ENCODE measurements at regions not wholly inside any gene's neighbourhood (a gene's known extent, or its start where the extent isn't known, plus 50 kb on each side); places are given as distances from the start of the nearest gene placed in this dataset.
"Not testable (repeated sequence)": the region's sequence is repeated elsewhere in the genome, so short reads cannot be mapped to it uniquely, and the experiment has no call there.

GRCh38 chr11:69887841-69888427, 68.7 kb upstream of the FGF3 start:
- DNase-seq = no peak

DNA sequence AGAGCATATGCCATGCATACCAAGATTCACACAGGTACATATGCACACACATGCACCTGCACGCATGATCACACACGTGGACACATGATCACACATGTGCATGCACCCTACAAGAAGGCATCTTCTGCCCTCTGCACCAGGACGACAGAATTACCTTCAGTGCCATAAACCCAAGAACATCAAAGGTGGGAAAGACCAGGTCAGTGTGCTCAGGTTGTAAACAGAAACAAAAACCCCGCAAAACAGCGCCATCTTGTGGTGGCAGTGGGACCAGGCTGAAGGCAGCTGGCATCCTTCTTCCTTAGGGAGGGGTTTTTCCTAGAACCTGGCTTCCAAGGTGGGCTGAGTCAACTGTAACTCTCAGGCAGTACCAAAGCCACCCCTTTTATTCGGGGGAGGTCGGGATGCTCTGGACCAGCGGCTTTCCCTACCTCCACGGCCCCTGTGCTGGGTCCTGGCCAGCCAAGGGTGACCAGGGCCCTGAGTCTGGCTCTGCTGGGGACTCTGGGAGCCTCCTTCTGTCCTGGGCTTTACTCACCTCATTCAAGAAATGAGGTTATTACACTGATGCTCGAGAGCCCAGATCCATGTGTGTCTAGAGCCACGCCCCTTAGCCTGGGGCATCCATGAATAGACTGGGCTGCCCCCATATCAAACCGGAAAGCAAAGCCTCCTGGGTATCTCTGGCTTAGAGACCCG, 69.4 kb upstream of the FGF3 start:
- DNase-seq = peak; percentile 71

DNA sequence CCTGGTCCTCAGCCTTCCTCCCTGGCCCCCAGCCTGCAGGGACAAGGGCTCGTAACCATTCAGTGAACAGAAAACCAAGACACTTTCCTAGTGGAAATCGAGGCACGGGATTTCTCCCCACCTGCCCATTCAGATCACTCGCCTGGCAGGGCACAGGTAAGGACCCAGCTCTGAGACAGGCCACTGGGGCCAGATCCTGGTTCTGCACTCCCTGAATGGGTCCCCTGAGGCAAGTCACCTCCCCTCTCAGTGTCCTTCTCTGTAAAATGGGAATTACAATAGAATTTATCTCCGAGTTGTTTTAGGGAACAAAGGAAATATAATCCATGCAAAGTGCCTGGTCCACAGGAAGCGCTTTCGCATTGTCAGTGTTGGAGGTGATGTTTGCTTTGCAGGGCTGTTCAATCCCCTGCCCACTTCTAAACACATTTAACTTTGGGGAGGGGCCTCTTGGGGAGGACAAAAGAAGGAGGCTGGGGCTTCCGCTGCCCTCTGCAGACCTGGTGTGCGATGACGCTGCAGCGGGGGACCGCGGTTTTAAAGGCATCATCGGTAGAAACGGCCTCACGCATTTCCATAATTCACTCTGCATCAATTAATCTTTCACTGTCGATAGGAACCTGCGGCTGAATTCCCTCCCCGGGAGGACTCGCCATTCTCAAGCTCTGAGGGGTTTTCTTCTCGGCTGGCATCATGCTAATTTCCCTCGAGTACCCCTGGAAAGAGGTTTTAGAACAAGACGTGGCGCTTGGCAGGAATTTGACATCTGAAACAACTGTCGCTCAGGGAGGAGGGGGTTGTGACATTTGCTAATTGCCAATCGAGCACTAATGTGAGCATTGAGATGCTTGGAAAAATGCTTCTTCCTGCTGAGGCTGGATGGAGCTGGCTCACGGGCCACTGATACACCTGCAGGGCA, 70.4 kb upstream of the FGF3 start:
- no peak for DNase-seq

DNA sequence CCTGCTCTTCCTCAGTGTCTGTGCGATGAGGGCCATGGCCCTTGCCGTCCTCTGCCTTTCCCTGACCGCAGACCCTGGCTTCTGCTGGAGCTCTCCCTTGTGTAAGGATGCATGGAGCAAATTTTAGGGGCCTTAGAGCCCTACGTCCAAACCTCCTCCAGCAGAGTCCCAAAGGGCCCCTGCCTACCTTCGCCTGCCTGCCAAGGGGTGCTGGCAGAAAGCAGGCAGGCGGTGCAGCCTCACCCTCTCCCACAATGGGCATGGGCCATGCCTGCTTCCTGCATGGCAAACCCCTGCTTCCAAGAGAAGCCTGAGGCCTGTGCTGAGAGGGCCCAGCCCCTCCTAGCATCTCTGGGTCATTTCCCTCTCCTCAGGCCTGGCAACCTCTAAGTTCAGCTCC, 71.3 kb upstream of the FGF3 start:
- DNase-seq = no peak

- no peak for DNase-seq
Observed at GRCh38 chr11:69891421-69892236, 72.4 kb upstream of the FGF3 start.

DNA sequence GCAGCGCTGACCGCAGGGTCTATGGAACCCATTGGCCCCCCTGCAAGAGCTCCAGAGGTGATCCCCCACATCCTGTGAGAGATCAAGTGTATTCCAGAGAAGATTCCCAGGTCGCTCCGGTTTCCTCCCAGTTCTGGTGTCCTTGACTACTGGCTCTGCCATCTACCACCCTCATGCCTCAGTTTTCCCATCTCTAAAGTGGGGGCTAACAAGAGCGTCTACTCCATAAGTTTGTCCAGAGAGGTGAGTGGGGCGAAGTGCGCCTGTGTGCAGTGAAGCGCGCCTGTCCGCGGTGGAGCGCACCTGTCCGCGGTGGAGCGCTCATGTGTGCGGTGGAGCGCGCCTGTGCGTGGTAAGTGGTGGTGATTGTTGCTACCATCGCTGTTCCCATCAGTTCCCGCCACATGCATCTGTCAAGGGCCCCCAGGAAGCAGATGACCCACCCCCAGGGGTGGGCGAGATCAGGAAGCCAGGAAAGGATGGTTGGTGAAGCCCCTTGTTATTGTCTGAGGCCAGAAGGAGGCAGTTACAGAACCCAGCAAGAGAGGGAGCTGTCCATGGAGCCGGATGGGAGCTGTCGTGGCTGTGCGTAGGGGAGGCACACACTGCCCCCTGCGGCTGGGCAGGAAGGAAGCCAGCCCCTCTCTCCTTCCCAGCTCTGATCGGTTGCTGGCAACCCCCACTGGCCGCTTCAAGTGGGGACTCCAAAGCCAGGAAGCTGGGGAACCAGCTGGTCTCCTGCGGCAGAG, 73.2 kb upstream of the FGF3 start:
- DNase-seq = peak; percentile 19

DNA sequence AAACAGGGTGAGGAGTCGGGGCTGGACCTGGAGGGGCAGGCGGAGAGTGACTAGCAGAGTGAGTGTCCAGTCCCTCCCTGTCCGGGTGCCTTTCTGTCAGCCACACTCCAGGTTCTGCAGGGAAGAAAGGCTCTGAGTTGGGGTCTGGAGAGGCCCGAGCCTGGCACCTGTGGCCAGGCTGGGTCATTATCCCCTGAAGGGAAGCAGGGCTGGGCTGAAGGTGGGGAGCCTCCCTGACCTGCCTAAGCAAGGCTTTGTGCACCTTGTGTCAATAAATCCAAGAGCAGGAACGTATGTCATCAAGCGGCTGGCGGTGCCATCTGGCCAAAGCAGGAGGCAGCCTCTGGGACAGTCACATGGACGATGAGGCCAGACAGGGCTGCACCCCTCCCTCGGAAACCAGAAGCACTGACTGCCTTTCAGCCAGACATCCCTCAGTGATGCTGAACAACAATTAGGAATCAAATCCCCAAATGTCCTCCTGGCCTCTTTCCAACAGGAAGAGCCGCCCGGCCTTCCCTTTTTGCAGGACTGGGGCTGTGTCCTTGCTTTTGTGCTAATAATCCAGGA, 73.9 kb upstream of the FGF3 start:
- no peak for DNase-seq

DNA sequence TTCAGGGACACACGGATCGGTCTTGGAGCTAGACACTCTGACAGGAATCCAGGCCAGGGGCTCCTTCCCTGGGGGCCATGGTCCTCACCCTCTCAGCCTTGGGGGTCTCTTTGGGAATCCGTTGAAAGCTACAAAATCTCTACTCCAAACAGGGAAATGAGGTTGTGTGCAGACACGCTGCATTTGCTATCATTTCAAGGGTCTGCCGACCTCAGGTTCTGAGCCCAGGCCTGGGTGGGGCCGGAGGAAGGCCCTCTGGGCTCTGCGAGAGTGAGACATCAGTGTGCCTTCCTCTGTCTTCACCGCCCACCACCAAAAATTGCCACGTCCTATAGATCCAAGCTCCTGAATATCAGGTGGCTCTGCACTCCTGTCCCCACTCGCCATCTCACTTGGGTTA, 74.4 kb upstream of the FGF3 start:
- no peak for DNase-seq

DNA sequence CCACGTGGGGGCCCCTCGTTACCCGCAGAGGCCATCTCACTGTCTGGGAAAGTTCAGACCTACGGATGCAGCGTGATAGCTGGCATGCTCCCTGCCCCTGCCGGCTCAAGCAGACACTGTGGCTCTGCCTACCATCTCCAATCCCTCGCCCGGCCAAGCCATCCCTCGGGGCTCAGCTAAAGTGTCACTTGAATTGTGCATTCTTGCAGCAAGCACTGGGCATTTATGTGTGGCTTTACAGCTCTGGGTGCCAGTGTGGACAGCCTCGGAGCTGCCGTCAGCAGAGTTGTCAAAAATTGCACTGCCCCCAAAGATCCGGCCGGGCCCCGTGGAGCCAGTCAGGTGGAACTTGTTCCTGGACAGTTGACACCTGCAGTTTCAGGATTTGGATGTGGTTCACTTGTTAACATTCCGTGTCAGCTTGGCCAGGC, 75.0 kb upstream of the FGF3 start:
- no peak for DNase-seq

DNA sequence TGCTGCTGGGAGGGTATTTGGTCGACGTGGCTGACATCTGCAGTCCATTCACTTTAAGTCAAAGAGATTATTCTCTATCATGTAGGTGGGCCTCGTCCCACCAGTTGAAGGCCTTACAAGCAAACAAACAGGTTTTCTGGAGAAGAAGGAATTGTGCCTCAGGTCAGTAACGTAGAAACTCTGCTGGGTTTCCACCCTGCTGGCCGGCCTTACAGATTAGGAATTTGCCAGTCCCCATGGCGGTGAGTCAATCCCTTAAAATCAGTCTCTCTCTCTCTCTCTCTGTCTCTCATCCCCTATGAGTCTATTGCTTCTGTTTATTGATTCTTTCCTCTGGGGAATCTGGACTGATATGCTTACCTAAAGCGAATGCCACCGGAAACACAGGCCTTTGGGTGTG, 75.4 kb upstream of the FGF3 start:
- DNase-seq = no peak

- DNase-seq = no peak
Observed at GRCh38 chr11:69896250-69896649, 77.0 kb upstream of the FGF3 start.

DNA sequence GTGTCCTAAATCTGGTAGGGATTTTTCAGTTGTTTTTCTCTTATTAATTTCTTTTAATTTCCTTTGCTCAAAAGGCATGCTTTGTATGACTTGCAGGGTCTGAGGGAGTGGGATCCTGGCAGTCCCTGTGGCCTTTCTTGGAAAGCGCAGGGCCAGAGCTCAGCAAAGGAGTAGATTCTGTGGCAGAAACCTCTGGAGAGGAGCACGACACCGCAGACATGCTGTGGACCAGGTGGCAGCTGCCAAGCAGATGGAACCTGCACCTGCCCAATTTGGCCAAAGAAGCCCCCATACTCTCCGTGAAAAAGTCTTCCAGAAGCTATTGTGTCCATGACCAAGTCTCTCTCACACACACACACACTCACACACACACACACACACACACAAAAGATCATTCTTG, 78.9 kb upstream of the FGF3 start:
- DNase-seq = no peak

GRCh38 chr11:69899957-69900821, 81.0 kb upstream of the FGF3 start:
- DNase-seq = no peak

DNA sequence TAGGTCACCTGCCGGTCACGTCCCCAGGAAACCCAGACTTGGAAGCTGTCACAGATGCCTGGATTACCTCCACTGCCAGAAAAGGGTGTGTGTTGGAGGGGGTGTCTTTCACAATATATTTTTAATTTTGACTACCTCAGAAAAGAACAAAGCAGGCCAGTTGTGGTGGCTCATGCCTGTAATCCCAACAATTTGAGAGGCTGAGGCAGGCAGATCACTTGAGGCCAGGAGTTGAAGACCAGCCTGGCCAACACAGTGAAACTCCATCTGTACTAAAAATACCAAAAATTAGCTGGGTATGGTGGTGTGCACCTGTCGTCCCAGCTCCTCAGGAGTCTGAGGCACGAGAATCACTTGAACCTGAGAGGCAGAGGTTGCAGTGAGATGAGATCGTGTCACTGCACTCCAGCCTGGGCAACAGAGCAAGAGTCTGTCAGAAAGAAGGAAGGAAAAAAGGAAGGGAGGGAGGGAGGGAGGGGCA, 81.6 kb upstream of the FGF3 start:
- DNase-seq = not testable (repeated sequence)

GRCh38 chr11:69902337-69902736, 83.1 kb upstream of the FGF3 start:
- no peak for DNase-seq

DNA sequence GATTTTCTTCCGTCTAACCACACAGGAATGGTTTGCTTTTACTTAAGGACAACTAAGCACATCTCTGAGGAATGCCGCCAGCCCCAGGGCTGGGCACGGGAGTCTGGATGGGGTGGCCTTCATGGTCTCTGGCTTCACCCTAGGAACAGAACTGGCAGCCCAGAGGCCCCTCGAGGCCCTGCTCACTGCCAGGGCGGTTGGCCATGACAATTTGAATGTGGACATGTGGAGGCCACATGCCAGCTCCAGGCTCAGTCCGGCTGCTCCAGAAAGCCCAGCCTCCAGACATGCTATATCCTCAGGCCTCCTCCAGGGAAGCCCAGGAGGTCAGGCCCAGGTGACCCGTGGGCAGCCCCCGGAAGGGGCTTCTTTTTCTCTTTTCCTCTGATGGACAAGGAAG, 84.0 kb upstream of the FGF3 start:
- DNase-seq = no peak

DNA sequence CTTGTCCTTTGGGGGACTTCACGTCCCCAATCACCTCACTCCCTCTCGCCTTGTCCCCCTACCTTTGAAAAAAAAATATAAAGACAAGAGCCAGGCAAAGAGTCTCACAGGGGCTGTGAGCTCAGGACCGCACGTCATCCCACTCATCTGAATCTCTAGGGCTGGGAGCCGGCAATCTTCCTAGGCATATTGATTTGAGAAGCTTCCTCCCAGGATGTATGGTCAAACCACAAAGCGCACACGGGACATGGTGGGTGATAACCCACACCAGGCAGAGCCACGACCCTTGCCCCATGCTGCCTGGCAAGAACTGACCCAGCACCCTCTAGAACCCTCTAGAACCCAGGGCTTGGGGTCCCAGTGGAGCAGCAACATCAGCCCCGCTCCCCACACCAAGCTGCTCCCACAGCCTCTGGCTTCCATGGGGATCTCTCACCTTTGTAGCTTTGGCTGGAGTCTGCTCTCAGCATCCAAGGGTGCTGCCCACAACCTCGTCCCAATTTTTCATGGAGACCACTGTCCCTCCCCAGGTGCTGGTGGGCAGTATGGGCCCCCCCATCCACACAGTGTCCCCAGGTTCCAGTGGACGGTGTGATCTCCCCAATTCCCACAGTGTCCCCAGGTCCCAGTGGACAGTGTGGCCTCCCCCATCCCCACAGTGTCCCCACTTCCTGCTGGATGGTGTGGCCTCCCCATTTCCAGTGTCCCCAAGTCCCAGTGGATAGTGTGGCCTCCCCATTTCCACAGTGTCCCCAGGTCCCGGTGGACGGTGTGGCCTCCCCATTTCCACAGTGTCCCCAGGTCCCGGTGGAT, 85.2 kb upstream of the FGF3 start:
- DNase-seq = no peak

DNA sequence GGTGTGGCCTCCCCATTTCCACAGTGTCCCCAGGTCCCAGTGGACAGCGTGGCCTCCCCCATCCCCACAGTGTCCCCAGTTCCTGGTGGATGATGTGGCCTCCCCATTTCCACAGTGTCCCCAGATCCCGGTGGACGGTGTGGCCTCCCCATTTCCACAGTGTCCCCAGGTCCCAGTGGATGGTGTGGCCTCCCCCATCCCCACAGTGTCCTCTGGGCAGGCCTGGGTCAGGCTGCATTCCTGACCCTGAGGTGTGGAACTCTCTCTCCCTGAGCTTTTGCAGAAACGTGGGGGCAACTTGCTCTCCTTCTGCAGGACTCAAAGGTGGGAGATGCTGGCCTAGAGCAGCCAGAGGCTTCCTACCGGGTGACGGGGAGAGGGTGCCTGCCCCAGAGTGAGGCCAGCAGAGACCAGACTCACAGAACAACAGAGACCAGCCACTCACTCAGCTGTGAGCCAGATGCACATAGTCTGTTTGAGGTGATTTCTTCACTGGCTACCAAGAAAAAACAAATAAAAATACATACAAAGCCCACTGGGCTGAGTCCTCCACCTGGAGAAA, 85.8 kb upstream of the FGF3 start:
- no peak for DNase-seq
